ENCODE measurements at regions not wholly inside any gene's neighbourhood (a gene's known extent, or its start where the extent isn't known, plus 50 kb on each side); places are given as distances from the start of the nearest gene placed in this dataset.

- no peak for DNase-seq (ENCODE audit: low spot score)
These were observed 234.7 kb downstream of the HTR1A start for GRCh38 chr5:63727583-63727982.

GRCh38 chr5:63726496-63726895, 235.7 kb downstream of the HTR1A start:
- no peak for DNase-seq (ENCODE audit: low spot score)

- DNase-seq (ENCODE audit: low spot score): no peak
These were observed 243.1 kb downstream of the HTR1A start for GRCh38 chr5:63719147-63719546.

- DNase-seq (ENCODE audit: low spot score): no peak
These were observed 262.0 kb downstream of the HTR1A start for GRCh38 chr5:63700241-63700640.

- no peak for DNase-seq (ENCODE audit: low spot score)
These were observed 264.4 kb downstream of the HTR1A start for GRCh38 chr5:63697811-63698210.

- DNase-seq (ENCODE audit: low spot score): no peak
These were observed 271.7 kb downstream of the HTR1A start for GRCh38 chr5:63690546-63690945.

- DNase-seq (ENCODE audit: low spot score): no peak
These were observed 274.3 kb downstream of the HTR1A start for GRCh38 chr5:63687854-63688516.

GRCh38 chr5:63686938-63687337, 275.3 kb downstream of the HTR1A start:
- DNase-seq (ENCODE audit: low spot score): no peak

GRCh38 chr5:63686181-63686580, 276.1 kb downstream of the HTR1A start:
- no peak for DNase-seq (ENCODE audit: low spot score)

- no peak for DNase-seq (ENCODE audit: low spot score)
These were observed 276.8 kb downstream of the HTR1A start for GRCh38 chr5:63685454-63685853.

GRCh38 chr5:63674881-63675280, 287.4 kb downstream of the HTR1A start:
- no peak for DNase-seq (ENCODE audit: low spot score)

- DNase-seq (ENCODE audit: low spot score): no peak
These were observed 307.2 kb downstream of the HTR1A start for GRCh38 chr5:63655043-63655442.

GRCh38 chr5:63650581-63650980, 311.7 kb downstream of the HTR1A start:
- DNase-seq (ENCODE audit: low spot score): no peak

- no peak for DNase-seq (ENCODE audit: low spot score)
These were observed 313.9 kb downstream of the HTR1A start for GRCh38 chr5:63648376-63648775.

GRCh38 chr5:63629951-63630630, 332.2 kb downstream of the HTR1A start:
- no peak for DNase-seq (ENCODE audit: low spot score)

- DNase-seq (ENCODE audit: low spot score): no peak
These were observed 348.8 kb downstream of the HTR1A start for GRCh38 chr5:63613442-63613841.

GRCh38 chr5:63603996-63604395, 358.2 kb downstream of the HTR1A start:
- DNase-seq (ENCODE audit: low spot score): no peak

GRCh38 chr5:63602971-63603370, 359.3 kb downstream of the HTR1A start:
- DNase-seq (ENCODE audit: low spot score): no peak

- DNase-seq (ENCODE audit: low spot score): no peak
These were observed 366.0 kb downstream of the HTR1A start for GRCh38 chr5:63596254-63596653.

GRCh38 chr5:63573380-63573779, 388.9 kb downstream of the HTR1A start:
- no peak for DNase-seq (ENCODE audit: low spot score)

- no peak for DNase-seq (ENCODE audit: low spot score)
These were observed 389.5 kb downstream of the HTR1A start for GRCh38 chr5:63572740-63573139.

GRCh38 chr5:63570752-63571151, 391.5 kb downstream of the HTR1A start:
- DNase-seq (ENCODE audit: low spot score): no peak

GRCh38 chr5:63564789-63565188, 397.5 kb downstream of the HTR1A start:
- DNase-seq (ENCODE audit: low spot score): no peak
